GM12892 (cell line): ENCODE measurements at regions not wholly inside any gene's neighbourhood (a gene's known extent, or its start where the extent isn't known, plus 50 kb on each side); places are given as distances from the start of the nearest gene placed in this dataset.

Experiments
- POLR2A ChIP-seq: IDR thresholded peaks from 2 replicates; pipeline ENCODE4 v1.6.1; 2011; ENCODE audit warnings: low read depth, low read length, control low read depth
- TAF1 ChIP-seq: IDR thresholded peaks from 2 replicates; pipeline ENCODE4 v1.6.1; 2011; ENCODE audit warnings: low read depth, mild to moderate bottlenecking, control low read depth, low read length, borderline replicate concordance

DNA sequence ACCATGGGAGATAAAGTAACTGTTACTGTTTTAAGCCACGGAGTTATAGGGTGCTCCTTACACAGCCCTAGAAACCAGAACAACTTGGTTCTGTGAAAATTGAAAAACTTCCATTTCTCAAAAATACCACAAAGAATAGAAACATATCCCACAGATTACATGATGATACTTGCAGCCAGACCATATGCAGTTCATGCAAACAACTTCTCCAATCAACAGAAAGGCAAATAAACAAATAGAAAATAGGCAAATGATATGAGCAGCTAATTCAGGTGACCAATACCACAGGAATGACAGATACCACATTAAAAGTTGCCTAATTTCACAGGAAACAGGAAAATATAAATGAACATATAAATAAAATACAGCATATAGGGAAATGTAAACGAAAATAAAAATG, 297.5 kb downstream of the HTR7 start:
- TF ChIP-seq TAF1 (no peak), POLR2A (no peak)
